Mucosa of descending colon (tissue), 3 donors: ENCODE measurements at regions not wholly inside any gene's neighbourhood (a gene's known extent, or its start where the extent isn't known, plus 50 kb on each side); places are given as distances from the start of the nearest gene placed in this dataset.

Experiments
- ATAC-seq: fragments of 200-7000 bp; cut with Tn5 transposase; one replicate; pipeline ENCODE4 v1.9.1; 2020; ENCODE audit warnings: mild to moderate bottlenecking, moderate library complexity
- DNase-seq, 3 donors: peaks; one replicate each; pipeline ENCODE4 v3.0.0-alpha.2; 2020
- H3K36me3 ChIP-seq: fragments of 200-600 bp; one replicate; pipeline ENCODE4 v1.8.0; 2021; ENCODE audit warnings: low read depth, mild to moderate bottlenecking
- H3K4me1 ChIP-seq: fragments of 200-600 bp; one replicate; pipeline ENCODE4 v1.8.0; 2021; ENCODE audit warnings: low read depth, mild to moderate bottlenecking
- H3K4me3 ChIP-seq: fragments of 200-600 bp; one replicate; pipeline ENCODE4 v1.8.0; 2021; ENCODE audit warnings: mild to moderate bottlenecking
- H3K9me3 ChIP-seq: fragments of 200-600 bp; one replicate; pipeline ENCODE4 v1.8.0; 2021; ENCODE audit warnings: mild to moderate bottlenecking
- intact Hi-C, 2 donors: fragments of 100-400 bp; cut with DNase I in 1 of 2; cut with micrococcal nuclease in 1 of 2; formaldehyde crosslinking; loops; one replicate each; pipeline versions ENCODE4 v1.11.0 to v1.11.1; 2022; cut with DNase I, micrococcal nuclease
- TF ChIP-seq, protein P1 (sequence below): fragments of 200-600 bp; IDR thresholded peaks from one replicate; pipeline ENCODE4 v1.8.0; 2022; ENCODE audit warnings: antibody characterized with exemption, mild to moderate bottlenecking
- donor health status: DM: no; HTN: no; CAD: no; lungs with moderate emphysema.
- donor health status: DM: no; HTN: no; CAD: no.
- donor health status: DM: no; HTN: yes; CAD: no.

DNA sequence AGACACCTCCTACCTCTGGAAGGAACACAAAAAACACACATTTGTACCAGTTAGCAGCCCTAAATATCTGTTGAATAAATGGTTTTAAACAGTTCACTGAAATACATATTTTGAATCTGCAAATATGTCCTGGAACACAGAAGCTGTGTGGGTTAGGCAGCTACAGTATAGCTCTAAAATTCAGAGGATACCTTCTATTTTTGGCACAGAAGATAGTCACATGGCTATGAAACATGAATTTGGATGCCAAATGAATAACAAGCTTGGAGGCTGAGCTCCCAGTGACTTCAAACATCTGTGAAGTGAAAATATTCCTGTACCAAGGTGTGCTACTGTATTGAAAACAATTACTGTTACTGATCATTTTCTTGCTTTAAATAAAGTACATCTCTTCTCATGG is 391.5 kb upstream of the ADGRL2 start:
- Histone ChIP-seq H3K9me3 (no peaks in the 10 kb centered on the region), H3K4me3 (no peak overlapping the region), H3K4me1 (peaks cover 2% of the 10 kb centered on the region), H3K36me3 (no peaks in the 10 kb centered on the region)
- ATAC-seq (no peak), DNase-seq (no peak)
- TF ChIP-seq, protein P1, sequence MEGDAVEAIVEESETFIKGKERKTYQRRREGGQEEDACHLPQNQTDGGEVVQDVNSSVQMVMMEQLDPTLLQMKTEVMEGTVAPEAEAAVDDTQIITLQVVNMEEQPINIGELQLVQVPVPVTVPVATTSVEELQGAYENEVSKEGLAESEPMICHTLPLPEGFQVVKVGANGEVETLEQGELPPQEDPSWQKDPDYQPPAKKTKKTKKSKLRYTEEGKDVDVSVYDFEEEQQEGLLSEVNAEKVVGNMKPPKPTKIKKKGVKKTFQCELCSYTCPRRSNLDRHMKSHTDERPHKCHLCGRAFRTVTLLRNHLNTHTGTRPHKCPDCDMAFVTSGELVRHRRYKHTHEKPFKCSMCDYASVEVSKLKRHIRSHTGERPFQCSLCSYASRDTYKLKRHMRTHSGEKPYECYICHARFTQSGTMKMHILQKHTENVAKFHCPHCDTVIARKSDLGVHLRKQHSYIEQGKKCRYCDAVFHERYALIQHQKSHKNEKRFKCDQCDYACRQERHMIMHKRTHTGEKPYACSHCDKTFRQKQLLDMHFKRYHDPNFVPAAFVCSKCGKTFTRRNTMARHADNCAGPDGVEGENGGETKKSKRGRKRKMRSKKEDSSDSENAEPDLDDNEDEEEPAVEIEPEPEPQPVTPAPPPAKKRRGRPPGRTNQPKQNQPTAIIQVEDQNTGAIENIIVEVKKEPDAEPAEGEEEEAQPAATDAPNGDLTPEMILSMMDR = no peak
- intact Hi-C loops = no loop called here

DNA sequence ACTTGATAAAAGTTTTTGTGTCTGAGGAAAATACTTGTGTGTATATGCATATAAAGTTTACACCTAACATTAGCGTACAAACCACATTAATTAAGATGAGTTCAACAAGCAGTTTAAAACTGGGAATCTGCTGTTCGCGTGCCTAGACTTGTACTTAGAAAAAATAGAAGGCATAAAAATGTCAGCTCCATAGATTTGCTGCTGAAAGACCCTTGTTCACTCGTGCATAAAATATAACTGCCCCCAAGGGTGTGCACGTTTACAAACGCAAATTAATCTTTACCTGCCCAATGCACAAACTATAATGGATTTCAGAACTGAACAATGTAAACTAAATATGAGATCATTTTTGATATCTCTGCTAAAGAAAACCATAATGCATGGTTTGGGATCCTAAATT is 392.3 kb upstream of the ADGRL2 start:
- no peak for DNase-seq
- intact Hi-C loops = no loop called here
- H3K9me3 ChIP-seq = no peaks in the 10 kb centered on the region
- ATAC-seq = no peak
- no peak overlapping the region for H3K4me3 ChIP-seq
- no peaks in the 10 kb centered on the region for H3K4me1 ChIP-seq
- no peaks in the 10 kb centered on the region for H3K36me3 ChIP-seq
- TF ChIP-seq, protein P1 = no peak

DNA sequence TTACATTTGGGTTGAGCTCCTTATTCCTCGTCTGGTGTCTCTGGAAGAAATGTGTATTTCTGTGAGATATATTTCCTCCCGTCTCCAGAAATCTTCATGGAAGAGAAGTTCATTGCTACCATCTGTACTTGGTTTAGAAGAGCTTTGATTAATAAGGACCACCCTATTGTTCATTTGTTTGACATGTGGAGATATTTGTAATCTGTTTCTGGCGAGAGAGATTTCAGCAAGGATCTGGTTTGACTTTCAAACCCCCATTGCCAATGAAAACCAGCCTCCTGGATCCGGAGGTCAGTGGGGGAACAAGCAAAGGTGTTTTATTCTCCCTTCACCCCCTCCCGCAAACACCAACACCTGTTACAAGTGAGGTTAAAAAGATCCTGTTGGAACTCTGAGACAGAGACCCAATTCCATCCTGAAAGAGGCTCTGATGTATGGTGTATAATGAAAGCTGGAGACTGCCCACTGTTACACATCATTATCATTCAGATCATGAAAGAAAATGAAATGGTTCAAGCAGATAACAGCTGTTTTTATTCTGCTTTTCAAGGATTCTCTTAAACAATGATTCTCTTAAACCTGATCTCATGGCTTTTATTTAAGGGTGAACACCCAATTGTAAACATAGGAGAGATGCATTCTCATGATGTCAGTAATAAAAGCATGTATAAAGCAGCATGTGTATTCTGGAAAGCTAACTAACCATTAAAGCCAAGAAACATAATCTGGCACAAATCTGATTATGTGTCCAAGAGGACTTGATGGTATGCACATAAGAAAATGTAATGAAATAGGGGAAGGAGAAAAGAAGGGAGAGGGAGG is 393.5 kb upstream of the ADGRL2 start:
- no peak for ATAC-seq
- Histone ChIP-seq H3K36me3 (no peaks in the 10 kb centered on the region), H3K4me3 (no peak overlapping the region), H3K4me1 (no peaks in the 10 kb centered on the region), H3K9me3 (no peaks in the 10 kb centered on the region)
- TF ChIP-seq, protein P1 = no peak
- intact Hi-C loops = no loop called here
- DNase-seq = no peak

DNA sequence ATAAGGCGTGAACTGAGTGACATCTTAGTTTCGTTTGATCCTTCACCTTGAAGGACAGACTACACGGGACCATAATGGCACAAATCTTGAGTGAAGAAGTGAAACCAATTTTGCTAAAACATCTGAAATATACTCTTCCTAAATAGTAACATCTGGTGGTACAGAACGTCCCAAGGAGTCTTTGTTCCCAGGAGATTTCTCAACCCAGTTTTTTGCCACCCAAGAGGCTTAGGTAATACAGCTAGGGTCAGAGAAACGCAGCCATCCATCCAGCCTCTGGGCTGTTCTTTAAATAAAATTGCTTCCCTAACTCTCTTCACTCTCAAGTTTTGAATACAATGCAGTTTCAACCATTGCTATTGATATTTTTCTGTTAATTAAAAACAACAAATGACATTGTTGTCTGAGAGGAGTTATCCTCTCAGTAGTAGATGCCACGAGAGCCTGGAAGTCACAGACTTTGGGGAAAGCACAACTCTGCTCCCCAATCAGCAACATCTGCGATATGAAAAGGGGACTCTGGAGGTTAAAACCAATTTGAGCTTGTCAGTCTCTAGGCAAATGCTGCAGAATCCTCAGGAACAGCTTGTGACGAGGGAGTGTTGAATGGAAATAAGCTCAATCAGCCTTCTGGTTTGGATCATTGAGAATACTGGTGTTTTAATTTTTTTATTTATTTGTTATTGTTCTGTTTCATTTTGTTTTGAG is 394.3 kb upstream of the ADGRL2 start:
- no peaks in the 10 kb centered on the region for H3K4me1 ChIP-seq
- no peak overlapping the region for H3K4me3 ChIP-seq
- ATAC-seq (no peak), DNase-seq (no peak)
- no peaks in the 10 kb centered on the region for H3K9me3 ChIP-seq
- H3K36me3 ChIP-seq = no peaks in the 10 kb centered on the region
- intact Hi-C loops = no loop called here
- TF ChIP-seq, protein P1 = no peak

DNA sequence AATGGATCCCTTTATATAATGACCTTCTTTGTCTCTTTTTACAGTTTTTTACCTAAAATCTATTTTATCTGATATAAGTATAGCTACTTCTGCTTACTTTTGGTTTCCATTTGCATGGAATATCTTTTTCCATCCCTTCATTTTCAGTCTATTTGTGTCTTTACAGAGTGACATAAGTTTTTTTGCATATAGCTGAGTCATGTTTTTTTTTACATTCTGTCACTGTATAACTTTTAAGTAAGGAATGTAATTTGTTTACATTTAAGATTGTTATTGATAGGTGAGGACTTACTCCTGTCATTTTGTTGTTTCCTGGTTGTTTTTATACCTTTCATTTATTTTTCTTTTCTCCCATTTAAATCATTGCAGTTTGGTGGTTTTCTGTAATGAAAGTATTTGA is 402.7 kb upstream of the ADGRL2 start:
- Histone ChIP-seq H3K9me3 (no peaks in the 10 kb centered on the region), H3K4me3 (no peak overlapping the region), H3K36me3 (no peaks in the 10 kb centered on the region), H3K4me1 (no peaks in the 10 kb centered on the region)
- TF ChIP-seq, protein P1 = no peak
- ATAC-seq = no peak
- intact Hi-C loops = no loop called here
- DNase-seq = no peak
